HG02885 (cell line): ENCODE measurements at regions not wholly inside any gene's neighbourhood (a gene's known extent, or its start where the extent isn't known, plus 50 kb on each side); places are given as distances from the start of the nearest gene placed in this dataset.

Source experiments
- ATAC-seq: cut with Tn5 transposase; IDR thresholded peaks from one replicate; pipeline ENCODE4 v1.9.1; 2021; ENCODE audit warnings: mild to moderate bottlenecking; ENCODE audit not compliant: unreplicated experiment, poor library complexity

DNA sequence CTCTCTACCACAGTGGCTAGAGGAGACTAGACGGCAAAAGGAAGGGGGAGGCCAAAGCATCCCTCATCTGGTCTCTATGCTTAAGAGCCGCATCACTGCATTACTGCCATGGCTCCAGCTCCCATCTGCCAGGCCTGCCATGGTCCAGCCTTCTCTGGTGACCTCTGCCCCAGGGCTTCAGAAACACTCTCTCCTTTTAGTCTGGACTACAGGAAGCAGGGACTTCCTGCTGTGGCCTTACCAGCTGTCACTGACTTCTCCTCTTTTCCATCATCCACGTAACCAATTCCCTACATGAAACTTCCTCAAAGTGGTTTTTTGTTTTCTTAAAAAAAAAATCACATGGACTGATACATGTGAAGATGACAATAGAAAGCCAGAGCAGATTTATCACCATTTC, 323.1 kb upstream of the NFIA start:
- no peak for ATAC-seq

DNA sequence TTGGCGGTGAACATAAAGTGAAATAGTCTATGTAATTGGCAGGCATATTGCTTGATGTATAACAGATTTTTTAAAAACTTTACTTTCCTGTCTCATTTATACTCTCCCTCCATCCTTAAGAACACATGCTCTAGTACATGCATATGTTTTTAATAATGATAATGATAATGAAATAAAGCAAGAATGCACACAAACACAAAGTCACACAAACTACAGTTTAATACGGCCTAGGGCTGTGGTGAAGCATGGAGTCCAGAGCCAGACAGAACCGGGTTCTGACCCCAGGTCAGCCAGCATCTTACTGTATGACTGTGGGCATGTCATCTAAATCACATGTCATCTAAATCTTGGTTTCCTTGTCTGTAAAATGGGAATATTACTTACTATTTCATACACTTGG, 324.9 kb upstream of the NFIA start:
- no peak for ATAC-seq

DNA sequence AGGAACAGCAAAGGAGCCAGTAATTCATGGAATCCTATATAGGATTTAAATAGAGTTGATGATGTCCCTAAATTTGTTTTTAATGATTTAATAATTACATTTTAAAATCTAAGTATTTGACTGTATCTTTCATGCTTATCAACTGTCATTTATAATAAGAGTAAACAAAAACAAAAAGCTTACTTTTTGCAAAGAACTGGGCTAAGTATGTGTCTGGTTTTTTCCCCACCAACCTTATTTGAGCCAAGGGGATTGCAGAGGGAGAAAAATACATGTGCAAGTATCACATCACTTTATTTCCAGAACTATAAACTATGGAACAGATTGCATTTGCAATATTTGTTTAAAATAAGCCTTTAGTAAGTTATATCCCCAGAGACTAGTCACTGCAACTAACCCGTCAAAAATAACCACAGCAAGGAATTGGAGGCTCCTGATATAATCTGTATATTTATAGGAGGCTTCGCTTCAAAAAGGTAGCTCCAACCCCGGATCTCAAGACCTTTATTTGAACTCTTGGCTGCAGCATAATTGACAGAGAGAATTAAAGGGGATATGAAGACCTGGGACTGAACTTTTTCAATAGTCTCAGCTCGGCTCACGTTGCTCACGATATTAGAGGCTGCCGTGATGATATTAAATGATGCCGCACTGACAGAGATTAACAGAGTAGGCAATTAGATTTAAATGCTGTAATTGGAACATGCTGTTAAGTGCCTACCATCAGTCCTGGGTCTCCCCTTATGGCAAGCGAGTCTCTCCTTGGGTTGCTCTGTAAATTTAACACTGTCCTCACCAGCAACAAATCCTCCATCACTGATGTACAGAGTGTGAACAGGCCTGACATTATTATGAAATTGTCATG, 329.1 kb upstream of the NFIA start:
- ATAC-seq, result no peak

DNA sequence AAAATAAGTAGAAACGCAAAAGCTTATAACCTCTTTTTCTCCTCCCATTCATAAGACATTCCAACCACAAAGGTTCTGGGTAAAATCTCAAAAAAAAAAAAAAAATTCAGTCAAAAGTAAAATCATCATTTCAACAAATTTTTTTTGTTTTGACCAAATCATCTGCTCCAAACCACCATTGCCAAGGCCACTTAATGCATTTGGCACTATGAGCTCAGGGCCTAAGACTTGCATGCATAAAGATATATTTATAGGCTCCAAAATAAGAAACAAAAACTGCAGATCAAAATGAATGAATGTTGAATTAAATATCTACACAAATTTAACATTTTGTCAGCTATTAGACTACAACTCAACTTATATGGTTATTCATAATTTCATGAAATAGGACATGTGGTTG, 331.1 kb upstream of the NFIA start:
- ATAC-seq, result no peak

DNA sequence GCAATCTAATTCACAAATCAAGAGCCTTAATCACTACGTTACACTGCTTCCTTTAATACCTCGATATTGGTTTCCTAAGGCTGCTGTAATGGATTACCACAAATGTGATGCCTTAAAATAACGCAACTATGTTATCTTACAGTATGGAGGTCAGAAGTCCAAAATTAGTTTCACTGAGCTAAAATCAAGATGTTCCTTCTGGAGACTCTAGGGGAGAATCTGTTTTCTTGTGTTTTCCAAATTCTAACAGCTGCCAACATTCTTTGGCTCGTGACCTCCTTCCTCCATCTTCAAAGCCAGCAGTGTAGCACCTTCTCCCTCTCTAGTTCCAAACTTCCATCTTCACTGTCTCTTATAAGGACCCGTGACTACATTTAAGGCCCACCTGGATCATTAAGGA, 335.0 kb upstream of the NFIA start:
- ATAC-seq, result no peak

DNA sequence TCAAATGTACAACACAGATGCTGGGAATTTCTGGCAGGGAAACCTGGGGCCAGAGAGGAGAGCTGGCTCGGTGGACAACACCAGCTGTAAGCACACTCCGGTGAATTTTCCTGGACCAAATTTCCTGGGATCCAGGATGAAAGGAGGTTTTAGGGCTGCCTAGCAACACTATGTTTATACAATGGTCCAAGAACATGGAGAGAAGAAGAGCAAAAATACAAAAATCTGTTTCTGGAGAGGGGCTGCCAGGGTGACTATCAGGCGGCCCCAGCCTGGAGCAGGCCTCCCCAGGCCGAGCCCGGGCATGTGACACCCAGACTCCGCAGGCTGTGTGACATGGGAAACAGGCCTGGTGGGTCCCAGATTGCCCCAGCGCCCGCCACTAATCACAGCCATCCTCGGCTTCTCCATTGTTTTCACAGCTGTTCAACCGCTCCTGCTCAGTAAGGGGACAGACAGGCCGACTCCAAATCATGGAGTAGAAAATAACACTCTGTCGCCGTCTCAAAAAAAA, 336.0 kb upstream of the NFIA start:
- ATAC-seq, result no peak

DNA sequence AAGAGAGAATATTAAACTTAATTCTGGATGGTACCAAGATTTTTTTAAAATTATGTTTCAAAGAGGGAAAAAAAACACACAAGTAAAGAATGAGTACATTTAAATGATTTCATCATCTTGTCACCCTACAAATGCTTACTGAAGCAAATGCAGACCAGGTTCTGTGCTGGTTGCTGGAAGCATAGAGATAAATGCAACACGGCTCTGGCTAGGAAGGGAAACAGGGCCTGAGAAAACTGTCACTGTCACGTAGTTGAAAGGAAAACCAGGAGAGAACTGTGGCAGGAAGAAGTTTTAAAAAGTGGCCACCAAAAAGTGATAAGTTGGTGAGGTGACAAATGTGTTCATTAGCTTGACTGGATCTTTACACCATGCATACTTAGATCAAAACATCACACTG, 336.9 kb upstream of the NFIA start:
- ATAC-seq, result no peak

DNA sequence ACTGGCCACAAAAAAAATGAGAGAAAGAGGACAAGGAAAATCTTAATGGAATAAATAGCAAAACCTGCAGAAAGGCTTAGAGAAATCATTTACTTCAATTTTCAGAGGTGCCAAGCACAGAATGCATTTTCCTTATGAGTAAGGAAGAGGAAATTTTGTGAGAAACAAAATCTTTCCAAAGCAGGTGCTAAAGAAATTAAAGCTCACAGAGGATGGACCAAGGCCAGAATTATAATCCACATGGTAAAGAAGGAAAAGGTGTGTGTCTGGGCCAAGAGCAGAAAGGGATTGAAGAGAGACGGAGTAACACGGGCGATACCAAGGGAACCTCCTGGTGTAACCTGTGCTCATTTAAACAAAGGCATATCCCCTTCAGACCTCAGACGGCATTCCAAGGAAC, 340.0 kb upstream of the NFIA start:
- ATAC-seq, result no peak

DNA sequence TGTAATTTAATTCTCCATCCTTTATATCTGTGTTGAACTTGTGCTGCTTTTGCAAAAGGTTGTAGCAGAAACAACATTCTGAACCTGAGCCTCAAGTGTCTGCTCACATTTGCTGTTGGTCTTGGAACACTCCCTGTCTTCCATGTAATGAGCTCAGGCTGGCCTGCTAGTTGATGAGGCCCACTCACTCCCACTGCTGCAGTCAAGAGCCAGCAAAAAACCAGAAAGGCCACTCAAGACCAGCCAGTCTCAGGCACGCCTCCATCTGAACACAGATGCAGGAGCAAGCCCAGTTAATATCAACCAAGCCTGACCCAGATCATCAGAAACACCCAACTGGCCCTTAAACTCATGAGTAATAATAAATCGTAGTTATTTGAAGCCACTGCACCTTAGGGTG, 342.2 kb upstream of the NFIA start:
- no peak for ATAC-seq

DNA sequence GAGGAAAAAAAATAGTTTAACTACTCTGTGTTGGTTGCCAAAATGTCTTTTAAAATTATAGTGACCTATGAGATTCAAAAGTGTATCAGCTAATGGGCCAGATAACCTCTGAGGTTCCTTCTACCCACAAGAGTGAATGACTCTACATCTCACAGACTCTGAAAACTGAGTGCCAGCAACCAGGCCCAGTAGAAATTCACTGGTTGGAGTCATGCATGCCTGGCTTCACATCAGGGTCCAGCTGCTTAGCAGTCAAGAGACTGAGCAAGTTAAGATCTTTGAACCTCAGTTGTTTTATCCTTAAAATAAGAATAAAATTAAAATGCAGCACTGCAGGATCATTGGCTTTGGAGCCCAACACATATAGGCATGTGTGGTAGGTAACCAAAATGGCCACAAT, 342.6 kb upstream of the NFIA start:
- no peak for ATAC-seq

DNA sequence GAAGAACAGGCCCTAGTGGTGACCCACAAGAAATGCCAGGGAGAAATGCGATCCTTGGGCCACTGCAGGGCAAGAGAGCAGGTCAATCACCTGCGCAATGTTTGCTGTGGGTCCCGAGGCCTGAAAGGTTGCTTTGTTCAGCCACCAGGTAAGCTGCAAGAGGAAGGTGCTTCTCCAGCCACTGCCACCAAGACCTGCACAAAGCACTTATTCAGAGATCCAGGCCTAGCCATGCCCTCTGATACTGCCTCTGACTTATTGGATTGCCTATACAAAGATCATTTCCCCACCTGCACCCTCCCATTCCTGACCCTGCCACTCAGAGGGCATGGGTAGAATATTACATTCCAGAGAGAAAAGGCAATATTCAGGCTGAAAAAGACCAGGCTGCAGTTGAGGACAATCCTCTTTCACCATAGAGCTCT, 349.4 kb upstream of the NFIA start:
- no peak for ATAC-seq

DNA sequence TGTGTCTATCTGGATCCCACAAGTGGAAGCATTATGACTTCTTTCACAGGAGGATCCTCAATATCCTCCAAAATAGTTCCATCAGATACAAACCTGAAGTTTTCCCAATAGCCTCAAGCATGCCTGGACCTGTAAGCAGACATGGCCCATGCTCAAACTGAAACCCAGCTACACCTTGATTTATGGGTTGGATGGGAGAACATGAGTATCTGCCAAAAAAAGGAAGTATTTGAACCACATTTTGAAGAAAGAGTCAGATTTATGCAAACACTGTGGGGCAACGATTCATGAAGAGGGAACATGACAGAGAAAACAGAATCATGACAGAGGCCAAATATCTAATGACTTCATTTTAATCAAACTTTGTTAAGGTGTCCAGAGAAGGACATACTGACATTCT, 351.0 kb upstream of the NFIA start:
- ATAC-seq, result no peak

DNA sequence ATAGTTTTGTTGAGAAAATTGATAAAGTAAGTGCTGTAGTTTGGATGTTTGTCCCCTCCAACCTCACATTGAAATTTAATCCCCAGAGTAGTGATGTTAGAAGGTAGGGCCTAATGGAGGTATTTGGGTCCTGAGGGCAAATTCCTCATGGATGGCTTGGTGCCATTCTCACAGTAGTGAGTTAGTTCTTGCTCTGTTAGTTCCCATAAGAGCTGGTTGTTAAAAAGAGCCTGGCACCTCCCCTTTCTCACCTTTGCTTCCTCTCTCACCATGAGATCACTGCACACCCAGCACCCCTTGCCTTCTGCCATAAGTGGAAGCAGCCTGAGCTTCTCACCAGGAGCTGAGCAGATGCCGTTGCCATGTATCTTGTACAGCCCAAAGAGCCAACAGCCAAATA, 354.8 kb upstream of the NFIA start:
- ATAC-seq, result no peak

DNA sequence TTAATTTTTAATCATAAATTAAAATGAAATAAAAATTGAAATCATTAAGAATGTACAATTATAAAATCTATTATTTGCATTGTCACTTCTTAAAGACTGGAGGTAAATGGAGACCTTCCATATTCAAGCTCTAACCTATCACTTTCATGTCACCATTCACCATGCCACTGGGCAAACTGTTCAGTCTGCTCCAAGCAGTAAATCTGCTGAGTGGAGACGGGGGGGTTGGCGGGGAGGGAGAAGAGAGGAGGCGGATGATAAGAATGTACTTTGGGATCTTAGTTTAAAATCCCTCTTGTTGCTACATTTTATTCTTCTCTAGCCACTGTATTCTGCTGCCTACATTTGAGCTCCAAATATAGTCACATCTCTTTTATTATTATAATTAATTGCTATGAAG, 365.9 kb upstream of the NFIA start:
- ATAC-seq, result no peak

DNA sequence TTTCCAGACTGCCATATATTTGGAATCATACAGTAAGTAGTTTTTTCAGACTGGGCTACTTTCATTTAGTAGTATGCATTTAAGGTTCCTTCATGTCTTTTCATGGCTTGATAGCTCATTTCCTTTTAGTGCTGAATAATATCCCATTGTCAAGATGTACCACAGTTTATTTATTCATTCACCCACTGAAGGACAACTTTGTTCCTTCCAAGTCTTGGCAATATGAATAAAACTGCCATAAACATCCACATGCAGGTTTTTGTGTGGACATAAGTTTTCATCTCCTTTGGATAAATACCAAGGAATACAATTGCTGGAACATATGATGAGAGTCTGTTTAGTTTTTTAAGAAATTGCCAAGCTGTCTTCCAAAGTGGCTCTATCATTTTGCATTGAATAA, 366.4 kb upstream of the NFIA start:
- no peak for ATAC-seq

DNA sequence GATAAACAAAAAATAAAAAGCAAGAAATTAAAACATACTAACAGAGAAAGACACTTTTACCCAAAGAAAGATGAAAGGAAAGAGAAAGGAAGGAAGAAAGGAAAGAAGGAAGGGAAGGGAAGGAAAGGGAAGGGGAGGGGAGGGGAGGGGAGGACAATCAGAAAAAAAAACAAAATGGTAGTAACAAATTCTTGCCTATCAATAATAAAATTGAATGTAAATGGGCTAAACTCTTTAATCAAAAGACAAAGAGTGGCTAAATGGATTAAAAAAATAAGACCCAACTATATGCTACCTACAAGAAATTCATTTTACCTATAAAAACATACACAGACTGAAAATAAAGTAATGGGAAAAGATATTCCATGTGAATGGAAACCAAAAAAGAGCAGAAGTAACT, 372.9 kb upstream of the NFIA start:
- ATAC-seq, result no peak

DNA sequence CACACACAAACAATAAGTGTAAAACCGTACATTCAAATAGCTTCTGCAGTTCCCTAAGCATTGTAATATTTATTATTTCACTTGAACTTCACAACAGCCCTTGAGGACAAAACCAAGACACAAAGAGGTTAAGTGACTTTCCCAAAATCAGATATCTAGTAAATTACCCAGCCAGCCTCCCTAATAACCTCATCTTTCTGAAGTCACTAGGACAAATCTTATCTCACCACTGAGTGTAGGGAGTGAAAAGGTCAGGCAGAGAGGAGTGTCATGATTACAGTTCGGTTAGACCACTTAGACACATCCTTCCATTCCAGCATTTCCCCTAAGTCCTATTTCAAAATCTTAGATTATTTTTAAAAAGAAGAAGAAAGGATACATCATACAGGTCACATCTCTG, 377.3 kb upstream of the NFIA start:
- no peak for ATAC-seq

DNA sequence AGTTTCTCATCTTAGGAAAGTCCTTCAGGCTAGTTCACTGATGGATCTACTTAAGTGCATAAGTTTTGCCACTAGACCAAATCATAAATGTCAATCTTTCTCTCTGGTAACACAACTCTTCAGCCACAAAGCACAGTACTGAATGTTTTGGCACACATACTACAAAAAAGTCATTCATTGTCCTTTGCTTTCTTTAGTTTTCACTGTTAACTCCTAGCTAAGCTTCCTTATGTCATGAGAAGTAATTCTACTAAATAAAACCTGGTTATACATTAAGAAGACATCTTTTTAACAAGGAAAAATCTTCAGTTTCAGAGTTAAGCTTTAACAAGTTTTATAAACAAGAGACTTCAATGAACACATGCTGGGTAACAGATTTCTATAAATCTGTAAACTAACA, 379.2 kb upstream of the NFIA start:
- ATAC-seq, result no peak

DNA sequence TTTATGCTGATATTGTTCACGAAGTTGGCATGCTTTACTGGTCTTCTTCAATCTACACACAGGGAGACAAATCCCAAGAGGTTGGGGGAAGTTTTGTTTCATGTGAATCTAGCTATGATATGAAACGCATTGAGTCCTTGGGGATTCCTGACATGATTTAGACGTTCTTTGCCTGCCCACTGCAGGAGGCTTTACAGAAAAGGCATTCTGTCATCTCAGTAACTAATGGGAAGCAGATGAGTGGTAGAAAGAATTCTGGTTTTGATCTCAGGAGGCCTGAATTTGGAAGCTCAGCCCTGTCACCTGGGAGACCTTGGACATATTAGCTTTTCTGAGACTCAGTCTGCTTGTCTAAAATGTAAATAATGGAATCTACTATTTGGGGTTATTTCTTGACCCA, 383.0 kb upstream of the NFIA start:
- ATAC-seq, result no peak

DNA sequence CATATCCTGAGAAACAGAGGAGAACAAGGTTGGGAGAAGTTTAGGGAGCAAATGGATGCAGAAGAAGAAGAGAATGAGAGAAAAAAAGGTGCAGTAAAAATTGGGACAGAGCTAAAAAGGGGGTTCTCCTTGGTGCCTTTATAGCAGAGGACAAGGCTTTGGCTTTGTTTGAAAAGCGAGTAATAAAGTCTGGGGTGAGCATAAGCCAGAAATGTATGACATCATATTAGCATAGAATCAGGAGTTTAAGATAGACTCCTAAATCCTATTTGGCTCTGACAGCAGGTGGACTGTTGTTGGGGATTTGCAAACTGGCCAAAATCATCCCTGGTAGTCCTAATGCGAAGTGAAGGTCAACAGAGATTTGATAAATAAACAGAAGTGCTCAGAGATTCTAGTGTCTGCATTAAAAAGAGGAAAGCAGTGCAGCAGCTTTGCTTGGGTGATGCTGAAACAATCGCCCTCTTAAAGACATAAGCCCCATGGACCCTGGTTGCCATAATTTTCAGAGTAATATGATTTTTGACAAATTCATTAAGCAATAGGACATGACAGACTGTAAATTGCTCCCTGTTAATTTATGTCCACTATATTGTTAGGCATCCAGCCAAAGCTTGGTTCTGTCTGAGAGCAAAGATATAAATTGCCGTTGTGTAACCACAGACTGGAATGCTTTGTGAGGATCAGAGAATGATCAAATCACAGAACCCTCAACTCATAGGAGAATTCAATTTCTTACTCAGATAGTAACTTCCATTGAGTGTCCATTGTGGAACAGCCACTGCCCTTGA, 385.0 kb upstream of the NFIA start:
- no peak for ATAC-seq

DNA sequence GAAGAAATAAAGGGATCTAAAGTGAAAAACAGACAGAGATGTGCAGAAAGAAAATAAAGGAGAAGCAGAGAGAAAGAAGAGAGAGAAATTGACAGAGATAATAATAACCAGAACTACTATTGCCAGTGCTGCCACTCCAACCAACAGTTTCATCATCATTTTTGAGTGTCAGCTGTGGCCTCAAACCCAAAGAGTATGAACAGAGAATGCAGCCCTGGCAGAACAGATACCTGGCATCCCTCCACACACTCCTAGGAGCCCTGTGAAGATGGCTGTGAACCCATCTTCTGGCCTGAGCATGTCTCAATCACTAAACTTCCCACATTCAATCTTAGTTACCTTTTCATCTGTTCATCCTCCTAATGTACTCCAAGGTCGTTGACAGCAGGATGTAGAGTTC, 385.8 kb upstream of the NFIA start:
- no peak for ATAC-seq
